ENCODE measurements at regions not wholly inside any gene's neighbourhood (a gene's known extent, or its start where the extent isn't known, plus 50 kb on each side); places are given as distances from the start of the nearest gene placed in this dataset.

DNA sequence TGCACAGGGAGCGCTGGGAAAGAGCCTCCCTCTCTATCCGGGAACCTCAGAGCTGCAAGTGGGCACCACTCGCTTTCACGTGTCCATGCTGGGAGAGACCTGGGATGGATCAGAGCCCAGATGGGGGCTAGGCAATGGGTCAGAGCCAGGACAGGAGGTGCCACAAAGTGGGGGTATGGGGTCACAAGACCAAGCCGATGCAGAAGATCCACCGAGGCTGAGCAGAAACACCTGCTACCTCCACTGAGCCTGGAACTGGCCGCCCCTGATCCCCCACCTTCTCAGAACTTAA lies 180.9 kb upstream of the SFSWAP start:
- no peak for TF ChIP-seq EZH2 (IDR thresholded peaks at IDR 0.05; ENCODE audit: borderline replicate concordance)
- TF ChIP-seq, protein P1, sequence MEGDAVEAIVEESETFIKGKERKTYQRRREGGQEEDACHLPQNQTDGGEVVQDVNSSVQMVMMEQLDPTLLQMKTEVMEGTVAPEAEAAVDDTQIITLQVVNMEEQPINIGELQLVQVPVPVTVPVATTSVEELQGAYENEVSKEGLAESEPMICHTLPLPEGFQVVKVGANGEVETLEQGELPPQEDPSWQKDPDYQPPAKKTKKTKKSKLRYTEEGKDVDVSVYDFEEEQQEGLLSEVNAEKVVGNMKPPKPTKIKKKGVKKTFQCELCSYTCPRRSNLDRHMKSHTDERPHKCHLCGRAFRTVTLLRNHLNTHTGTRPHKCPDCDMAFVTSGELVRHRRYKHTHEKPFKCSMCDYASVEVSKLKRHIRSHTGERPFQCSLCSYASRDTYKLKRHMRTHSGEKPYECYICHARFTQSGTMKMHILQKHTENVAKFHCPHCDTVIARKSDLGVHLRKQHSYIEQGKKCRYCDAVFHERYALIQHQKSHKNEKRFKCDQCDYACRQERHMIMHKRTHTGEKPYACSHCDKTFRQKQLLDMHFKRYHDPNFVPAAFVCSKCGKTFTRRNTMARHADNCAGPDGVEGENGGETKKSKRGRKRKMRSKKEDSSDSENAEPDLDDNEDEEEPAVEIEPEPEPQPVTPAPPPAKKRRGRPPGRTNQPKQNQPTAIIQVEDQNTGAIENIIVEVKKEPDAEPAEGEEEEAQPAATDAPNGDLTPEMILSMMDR (IDR thresholded peaks at IDR 0.05; ENCODE audit: poor library complexity), result no peak
- no peak for TF ChIP-seq EZH2phosphoT487 (IDR thresholded peaks at IDR 0.05; ENCODE audit: low read depth, severe bottlenecking, unreplicated experiment)
